GM18498 (cell line): ENCODE measurements at regions not wholly inside any gene's neighbourhood (a gene's known extent, or its start where the extent isn't known, plus 50 kb on each side); places are given as distances from the start of the nearest gene placed in this dataset.

Source experiments
- ATAC-seq: cut with Tn5 transposase; IDR thresholded peaks from one replicate; pipeline ENCODE4 v1.9.1; 2021; ENCODE audit warnings: mild to moderate bottlenecking, moderate library complexity; ENCODE audit not compliant: unreplicated experiment

DNA sequence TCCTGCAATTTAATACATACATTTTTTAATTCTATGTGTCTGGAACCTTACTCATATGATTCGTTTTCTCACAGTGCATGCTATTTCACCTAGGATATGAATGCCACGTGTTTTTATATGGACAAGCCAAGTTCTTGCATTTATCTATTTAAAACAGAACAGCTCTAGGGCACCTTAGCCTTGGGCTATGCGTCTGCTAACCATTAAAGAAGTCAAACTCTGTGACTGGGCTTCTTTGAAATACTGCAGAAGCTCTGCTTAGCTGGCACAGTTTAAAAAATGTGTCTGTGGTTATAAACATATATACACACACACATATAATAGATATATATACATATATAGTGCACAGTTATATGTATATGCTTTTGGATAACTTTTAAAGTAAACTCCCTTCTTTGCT is 890.8 kb upstream of the KLHL29 start:
- no peak for ATAC-seq

GRCh38 chr2:22497064-22497463 is 887.9 kb upstream of the KLHL29 start:
- no peak for ATAC-seq

DNA sequence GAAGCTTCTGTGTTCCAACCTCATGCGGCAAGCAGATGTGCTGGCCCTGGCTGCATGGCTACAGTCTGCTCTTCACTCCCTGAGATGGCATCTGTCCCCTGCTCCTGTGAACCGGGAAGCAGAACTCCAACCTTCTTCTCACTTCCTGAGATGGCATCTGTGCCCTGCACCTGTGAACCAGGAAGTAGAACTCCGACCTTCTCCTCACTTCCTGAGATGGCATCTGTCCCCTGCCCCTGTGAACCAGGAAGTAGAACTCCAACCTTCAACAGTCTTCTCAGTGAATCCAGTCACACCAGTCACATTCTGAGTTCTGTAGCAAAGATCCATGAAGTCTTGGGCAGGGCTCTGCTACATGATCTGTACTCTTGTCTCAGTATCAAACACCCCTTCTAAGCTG is 887.2 kb upstream of the KLHL29 start:
- ATAC-seq = no peak

DNA sequence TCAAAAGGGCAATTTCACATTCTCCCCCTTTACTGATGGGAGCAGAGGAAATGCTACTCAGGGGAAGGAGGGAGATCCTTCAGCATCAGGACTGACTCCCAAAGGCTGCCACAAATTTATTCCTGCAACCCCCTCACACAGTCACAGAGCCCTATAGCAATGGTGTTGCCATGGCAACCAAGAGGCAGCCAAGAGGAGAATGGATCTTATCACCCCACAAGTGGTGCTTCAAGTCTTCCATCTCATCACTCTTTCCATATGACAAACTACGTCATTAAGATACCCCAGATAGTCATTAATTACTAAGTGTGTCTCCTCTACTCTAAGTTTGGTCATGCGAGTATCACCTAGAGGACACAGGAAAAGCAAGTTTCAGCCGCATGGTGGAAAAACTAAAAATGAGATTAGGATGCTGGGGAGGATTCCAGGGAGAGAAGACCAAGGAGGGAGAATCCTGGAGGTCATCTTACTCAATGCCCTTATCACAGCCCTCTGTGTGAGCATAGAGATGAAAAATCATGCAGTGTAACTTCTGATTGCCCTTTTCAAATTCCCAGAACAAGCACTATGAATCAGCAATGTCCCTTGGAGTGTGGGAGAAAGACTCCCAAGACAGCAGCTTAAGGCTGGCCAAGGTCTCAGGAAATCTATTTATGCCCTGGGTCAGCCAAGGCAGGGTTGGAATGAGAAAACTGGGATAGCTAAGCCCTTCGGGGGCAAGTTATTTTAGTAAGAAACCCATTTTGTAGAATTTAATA is 885.7 kb upstream of the KLHL29 start:
- ATAC-seq = no peak

- no peak for ATAC-seq
Observed at GRCh38 chr2:22500555-22500935, 884.4 kb upstream of the KLHL29 start.

DNA sequence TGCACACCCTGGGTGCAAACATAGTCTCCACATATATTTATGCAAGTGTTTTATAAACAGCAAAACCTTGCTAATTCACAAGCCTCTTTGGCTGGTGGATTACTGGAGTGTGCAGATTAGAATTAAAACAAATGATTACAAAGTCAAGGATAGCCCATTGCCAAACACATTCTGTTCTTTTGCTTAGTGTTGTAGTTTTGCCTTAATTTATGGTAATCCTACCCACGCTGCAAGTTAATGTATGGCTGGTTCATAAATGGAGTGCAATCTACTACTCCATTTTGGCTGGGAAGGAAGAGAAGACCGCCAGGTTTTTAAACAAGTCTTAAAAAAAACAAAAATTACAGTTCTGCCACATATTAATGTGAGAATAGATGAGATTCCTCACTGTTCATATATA is 883.1 kb upstream of the KLHL29 start:
- ATAC-seq = no peak

DNA sequence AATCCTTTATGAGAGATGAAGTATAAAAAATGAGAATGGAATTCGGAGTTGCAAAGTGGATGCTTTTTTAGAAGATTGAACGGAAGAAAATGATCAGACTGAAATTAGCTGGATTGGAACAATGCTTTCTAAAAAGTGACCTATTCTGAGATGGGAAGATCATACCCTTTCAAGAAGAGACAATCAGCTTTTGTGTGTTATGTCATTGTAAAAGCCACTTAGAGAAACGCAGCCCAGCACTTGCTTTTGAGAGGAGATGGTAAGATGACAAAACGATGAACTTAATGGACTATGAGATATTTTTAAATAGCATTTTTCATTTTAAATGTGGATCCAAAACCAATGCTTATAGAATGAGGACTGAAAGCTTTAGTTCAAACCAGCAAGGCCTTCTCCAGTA is 871.4 kb upstream of the KLHL29 start:
- no peak for ATAC-seq

DNA sequence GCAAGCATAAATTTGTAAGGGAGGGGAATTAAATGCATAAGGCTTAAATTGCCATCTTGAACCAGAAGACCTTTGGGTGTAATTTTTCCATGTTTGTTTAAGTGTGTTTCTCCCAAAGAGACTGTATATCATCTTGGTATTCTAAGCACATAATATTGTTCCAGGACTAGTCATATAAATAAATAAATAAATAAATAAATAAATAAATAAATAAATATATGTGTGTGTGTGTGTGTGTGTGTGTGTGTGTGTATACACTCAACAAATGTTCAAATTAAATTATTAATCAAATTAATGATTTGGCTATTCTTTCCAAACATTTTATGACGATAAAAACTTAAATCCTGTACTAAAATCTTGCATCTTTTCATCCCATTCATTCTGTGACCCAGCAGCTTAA is 867.8 kb upstream of the KLHL29 start:
- no peak for ATAC-seq

- no peak for ATAC-seq
Observed at GRCh38 chr2:22518641-22519040, 866.3 kb upstream of the KLHL29 start.

DNA sequence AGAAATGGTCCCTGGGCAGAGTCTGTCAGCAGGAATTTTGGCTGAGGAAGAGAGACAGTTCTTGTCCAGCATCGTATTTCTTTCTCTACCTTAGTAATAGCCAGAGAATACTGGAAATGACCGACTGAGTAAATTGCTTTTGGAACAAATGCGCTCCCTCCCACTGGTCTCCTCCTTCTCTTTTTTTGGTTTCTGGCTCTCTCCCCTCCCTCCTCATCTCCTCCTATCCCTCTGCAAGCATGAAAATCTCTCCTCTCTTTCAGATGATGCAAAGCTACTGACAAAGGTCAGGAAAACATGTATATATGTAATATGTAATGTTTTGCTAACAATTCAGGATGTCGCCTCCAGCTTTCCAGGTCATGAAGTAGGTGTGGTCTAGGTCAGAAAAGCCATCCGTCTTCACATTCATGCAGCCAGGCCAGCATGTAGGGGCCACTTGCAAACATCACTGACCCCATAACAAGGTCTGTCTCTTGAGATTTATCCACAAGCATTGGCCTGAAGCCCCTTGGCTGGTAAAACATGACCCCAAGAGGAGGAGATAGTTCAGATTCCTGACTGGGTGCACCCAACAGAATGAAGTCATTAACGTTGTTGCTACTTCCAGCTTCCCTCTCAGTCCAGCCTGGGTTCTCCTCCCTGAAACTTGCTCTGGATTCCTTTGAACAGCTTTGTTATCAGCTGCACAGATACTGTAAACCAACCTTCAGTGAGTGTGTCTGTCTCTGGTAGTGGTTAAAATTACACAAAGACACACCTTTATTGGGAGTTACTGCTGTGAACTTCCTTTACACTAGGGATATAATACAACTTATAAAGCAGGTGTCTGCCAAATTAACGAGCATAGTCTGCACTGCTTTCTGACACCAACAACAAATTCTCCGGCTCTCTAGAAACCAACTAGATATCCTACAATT is 864.4 kb upstream of the KLHL29 start:
- ATAC-seq = no peak

DNA sequence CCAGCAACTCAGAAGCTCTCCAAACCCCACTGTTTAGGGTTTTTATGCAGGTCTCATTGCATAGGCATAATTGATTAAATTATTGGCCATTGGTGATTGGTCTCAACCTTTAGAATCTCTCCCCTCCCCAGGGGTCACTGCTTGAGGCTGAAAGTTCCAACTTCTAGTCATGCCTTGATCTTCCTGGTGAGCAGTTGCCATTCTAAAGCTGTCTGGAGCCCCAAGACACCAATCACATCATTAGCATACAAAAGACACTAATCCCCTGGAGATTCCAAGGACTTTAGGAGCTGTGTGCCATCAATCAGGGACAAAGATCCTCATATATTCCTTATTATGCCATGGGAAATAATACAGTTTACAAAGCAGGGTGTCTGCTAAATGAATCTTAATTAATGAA is 863.4 kb upstream of the KLHL29 start:
- no peak for ATAC-seq

GRCh38 chr2:22525681-22526080 is 859.3 kb upstream of the KLHL29 start:
- ATAC-seq = no peak

GRCh38 chr2:22530131-22530530 is 854.8 kb upstream of the KLHL29 start:
- no peak for ATAC-seq

DNA sequence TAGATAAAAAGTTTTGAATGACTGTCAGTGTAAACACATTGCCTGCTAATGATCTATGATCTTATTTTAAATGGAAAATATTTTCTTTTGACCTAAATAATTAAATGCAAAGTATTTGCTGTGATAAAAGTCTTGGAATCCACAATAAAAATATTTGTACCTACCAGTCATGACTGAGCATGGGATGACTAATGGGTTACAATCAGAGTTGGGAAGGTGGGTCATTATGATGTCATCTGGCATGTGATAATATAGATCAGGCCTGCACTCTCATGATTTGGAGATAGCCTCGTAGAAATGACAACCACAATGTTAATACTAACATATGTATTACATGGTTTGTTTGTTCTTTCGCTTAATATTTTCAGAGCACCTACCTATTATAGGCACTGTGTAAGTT is 848.8 kb upstream of the KLHL29 start:
- ATAC-seq = no peak

- ATAC-seq = no peak
Observed at GRCh38 chr2:22554453-22554852, 830.5 kb upstream of the KLHL29 start.

GRCh38 chr2:22557406-22557805 is 827.6 kb upstream of the KLHL29 start:
- no peak for ATAC-seq

GRCh38 chr2:22560021-22560420 is 825.0 kb upstream of the KLHL29 start:
- no peak for ATAC-seq

DNA sequence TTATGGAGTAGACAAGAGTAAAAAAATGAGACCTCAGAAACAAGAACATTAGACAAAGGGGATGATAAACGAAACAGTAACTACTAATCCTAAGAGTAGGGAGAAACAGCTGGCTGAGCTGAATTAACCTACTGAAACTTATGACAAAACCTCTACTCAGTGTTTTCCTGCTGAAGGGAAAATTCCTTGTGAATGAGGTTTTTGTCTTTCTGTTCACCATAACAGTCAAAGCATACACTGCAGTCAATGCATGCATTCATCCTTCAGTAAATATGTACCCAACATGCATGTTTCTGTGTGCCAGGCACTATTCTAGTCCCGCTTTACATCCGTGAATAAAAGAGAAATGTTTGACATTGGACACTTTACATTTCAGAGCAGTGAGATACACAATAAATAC is 805.6 kb upstream of the KLHL29 start:
- ATAC-seq = no peak

GRCh38 chr2:22582107-22582506 is 802.9 kb upstream of the KLHL29 start:
- ATAC-seq = no peak

- ATAC-seq = no peak
Observed at GRCh38 chr2:22596306-22596705, 788.7 kb upstream of the KLHL29 start.

- no peak for ATAC-seq
Observed at GRCh38 chr2:22600156-22600555, 784.8 kb upstream of the KLHL29 start.

DNA sequence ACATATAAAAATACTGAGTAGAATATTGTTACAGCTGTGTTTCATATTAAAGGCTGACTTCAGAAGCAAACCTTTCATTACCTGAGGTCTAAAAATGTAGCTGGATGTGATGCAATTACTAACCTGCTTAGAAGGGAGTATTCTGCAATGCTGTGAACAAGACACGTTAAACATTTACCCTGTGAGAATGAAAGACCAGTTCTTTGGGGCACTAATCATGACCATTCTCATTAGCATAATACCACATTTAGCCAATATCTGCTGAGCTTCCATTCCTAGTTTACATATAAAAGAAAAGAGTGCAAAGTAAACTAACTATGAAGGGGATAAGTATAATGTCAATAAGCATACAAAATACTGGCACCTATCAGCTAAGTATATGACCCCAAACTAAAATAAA is 784.0 kb upstream of the KLHL29 start:
- ATAC-seq = no peak
